ENCODE measurements at regions not wholly inside any gene's neighbourhood (a gene's known extent, or its start where the extent isn't known, plus 50 kb on each side); places are given as distances from the start of the nearest gene placed in this dataset.

DNA sequence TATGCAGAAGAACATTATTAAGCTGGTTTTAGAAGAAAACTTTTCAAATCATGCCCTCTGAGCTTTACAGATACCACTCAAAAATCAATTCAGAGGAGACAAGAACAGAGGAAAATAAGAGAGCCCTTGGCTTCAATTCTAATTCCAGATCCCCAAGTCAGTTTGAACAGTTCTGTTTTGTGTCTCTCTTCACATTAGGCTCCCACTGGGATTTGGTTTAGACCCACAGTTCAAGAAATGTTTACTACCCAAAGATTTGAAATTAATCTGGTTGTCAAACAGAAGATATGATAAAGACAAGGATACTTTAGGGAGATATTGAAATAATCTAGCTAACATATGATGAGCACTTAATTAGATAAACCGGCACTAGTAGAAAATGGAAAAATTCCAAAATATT lies 329.5 kb downstream of the RAD51AP2 start:
- TF ChIP-seq, protein P1, sequence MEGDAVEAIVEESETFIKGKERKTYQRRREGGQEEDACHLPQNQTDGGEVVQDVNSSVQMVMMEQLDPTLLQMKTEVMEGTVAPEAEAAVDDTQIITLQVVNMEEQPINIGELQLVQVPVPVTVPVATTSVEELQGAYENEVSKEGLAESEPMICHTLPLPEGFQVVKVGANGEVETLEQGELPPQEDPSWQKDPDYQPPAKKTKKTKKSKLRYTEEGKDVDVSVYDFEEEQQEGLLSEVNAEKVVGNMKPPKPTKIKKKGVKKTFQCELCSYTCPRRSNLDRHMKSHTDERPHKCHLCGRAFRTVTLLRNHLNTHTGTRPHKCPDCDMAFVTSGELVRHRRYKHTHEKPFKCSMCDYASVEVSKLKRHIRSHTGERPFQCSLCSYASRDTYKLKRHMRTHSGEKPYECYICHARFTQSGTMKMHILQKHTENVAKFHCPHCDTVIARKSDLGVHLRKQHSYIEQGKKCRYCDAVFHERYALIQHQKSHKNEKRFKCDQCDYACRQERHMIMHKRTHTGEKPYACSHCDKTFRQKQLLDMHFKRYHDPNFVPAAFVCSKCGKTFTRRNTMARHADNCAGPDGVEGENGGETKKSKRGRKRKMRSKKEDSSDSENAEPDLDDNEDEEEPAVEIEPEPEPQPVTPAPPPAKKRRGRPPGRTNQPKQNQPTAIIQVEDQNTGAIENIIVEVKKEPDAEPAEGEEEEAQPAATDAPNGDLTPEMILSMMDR (IDR thresholded peaks at IDR 0.05; ENCODE audit: insufficient read depth, low read depth, low read length) = no peak
- no peak for TF ChIP-seq EZH2 (IDR thresholded peaks at IDR 0.05; ENCODE audit: insufficient read depth, low read length)
